HEK293 (cell line): ENCODE measurements at regions not wholly inside any gene's neighbourhood (a gene's known extent, or its start where the extent isn't known, plus 50 kb on each side); places are given as distances from the start of the nearest gene placed in this dataset.

Experiments
- CTCF ChIA-PET: fragments of 350-600 bp; formaldehyde crosslinking; extraction: SDS; loops from one replicate; lab custom pipeline; 2021; ENCODE audit warnings: antibody characterized with exemption; lab: Yijun Ruan, JAX
- POLR2A ChIA-PET: fragments of 300-600 bp; formaldehyde crosslinking; extraction: SDS; loops from one replicate; lab custom pipeline; 2020; ENCODE audit warnings: antibody characterized with exemption, inconsistent platforms; lab: Yijun Ruan, JAX
- H3K27ac ChIP-seq: fragments of 200-500 bp; sonication (Bioruptor generic); 2 replicates; pipeline ENCODE4 v1.5.1; 2014; ENCODE audit warnings: low read depth, low read length, control low read depth, inconsistent platforms; ENCODE audit errors: extremely low read depth
- H3K36me3 ChIP-seq, 2 experiments: fragments of 200-500 bp in 1 of 2; sonication (Bioruptor generic) in 1 of 2; 1 replicate in 1 of 2; 2 replicates in 1 of 2; pipeline ENCODE4 v1.5.1; 2014 to 2017; ENCODE audit warnings: inconsistent platforms in 2 of 2, low read length in 2 of 2; ENCODE audit not compliant: control insufficient read depth in 2 of 2, insufficient read depth in 1 of 2
- H3K4me1 ChIP-seq: fragments of 200-500 bp; sonication (Bioruptor generic); 2 replicates; pipeline ENCODE4 v1.5.1; 2014; ENCODE audit warnings: mild to moderate bottlenecking, low read length, inconsistent platforms; ENCODE audit not compliant: control insufficient read depth, insufficient read depth
- H3K4me3 ChIP-seq: 2 replicates; pipeline ENCODE4 v1.5.1; 2011; ENCODE audit warnings: low read depth, mild to moderate bottlenecking, control low read depth, low read length, moderate library complexity
- H3K9me3 ChIP-seq: fragments of 200-500 bp; sonication (Bioruptor generic); 2 replicates; pipeline ENCODE4 v1.5.1; 2014; ENCODE audit warnings: low read depth, low read length, inconsistent platforms; ENCODE audit not compliant: control insufficient read depth, insufficient read depth
- IKZF3 ChIP-seq: fragments of 450-650 bp; IDR thresholded peaks from 2 replicates; pipeline ENCODE4 v1.5.0; 2018; ENCODE audit warnings: missing biosample characterization, mild to moderate bottlenecking, missing genetic modification characterization, moderate library complexity
- OSR2 ChIP-seq: fragments of 450-650 bp; formaldehyde crosslinking; IDR thresholded peaks from 2 replicates; pipeline ENCODE4 v1.5.1; 2016; ENCODE audit warnings: missing biosample characterization, missing genetic modification characterization
- ZEB2 ChIP-seq: fragments of 450-650 bp; formaldehyde crosslinking; IDR thresholded peaks from 2 replicates; pipeline ENCODE4 v1.5.1; 2016; ENCODE audit warnings: missing biosample characterization, missing genetic modification characterization
- ZNF114 ChIP-seq: fragments of 450-650 bp; formaldehyde crosslinking; IDR thresholded peaks from 2 replicates; pipeline ENCODE4 v1.5.0; 2017; ENCODE audit warnings: missing biosample characterization, missing genetic modification characterization
- ZNF169 ChIP-seq: fragments of 450-650 bp; formaldehyde crosslinking; IDR thresholded peaks from 2 replicates; pipeline ENCODE4 v1.5.1; 2016; ENCODE audit warnings: missing biosample characterization, missing genetic modification characterization
- ZNF184 ChIP-seq: fragments of 450-650 bp; IDR thresholded peaks from 2 replicates; pipeline ENCODE4 v1.5.1; 2018; ENCODE audit warnings: missing biosample characterization, mild to moderate bottlenecking, missing genetic modification characterization
- ZNF223 ChIP-seq: fragments of 450-650 bp; formaldehyde crosslinking; IDR thresholded peaks from 2 replicates; pipeline ENCODE4 v1.5.1; 2016; ENCODE audit warnings: missing biosample characterization, missing genetic modification characterization
- ZNF239 ChIP-seq: fragments of 450-650 bp; formaldehyde crosslinking; IDR thresholded peaks from 2 replicates; pipeline ENCODE4 v1.5.1; 2016; ENCODE audit warnings: missing biosample characterization, missing genetic modification characterization
- ZNF266 ChIP-seq: fragments of 450-650 bp; formaldehyde crosslinking; IDR thresholded peaks from 2 replicates; pipeline ENCODE4 v1.5.1; 2016; ENCODE audit warnings: missing biosample characterization, missing genetic modification characterization, low read depth
- ZNF354C ChIP-seq: fragments of 450-650 bp; formaldehyde crosslinking; IDR thresholded peaks from 2 replicates; pipeline ENCODE4 v1.5.1; 2016; ENCODE audit warnings: missing biosample characterization, missing genetic modification characterization, low read depth, borderline replicate concordance
- ZNF548 ChIP-seq: fragments of 450-650 bp; formaldehyde crosslinking; IDR thresholded peaks from 2 replicates; pipeline ENCODE4 v1.5.1; 2016; ENCODE audit warnings: missing biosample characterization, missing genetic modification characterization
- ZNF555 ChIP-seq: fragments of 450-650 bp; formaldehyde crosslinking; conservative IDR thresholded peaks from 2 replicates; pipeline ENCODE4 v1.5.1; 2017; ENCODE audit warnings: missing biosample characterization, mild to moderate bottlenecking, missing genetic modification characterization, inconsistent platforms
- ZNF621 ChIP-seq: fragments of 450-650 bp; formaldehyde crosslinking; IDR thresholded peaks from 2 replicates; pipeline ENCODE4 v1.5.1; 2017; ENCODE audit warnings: missing biosample characterization, missing genetic modification characterization
- ZNF701 ChIP-seq: fragments of 450-650 bp; formaldehyde crosslinking; IDR thresholded peaks from 2 replicates; pipeline ENCODE4 v1.5.1; 2016; ENCODE audit warnings: missing biosample characterization, missing genetic modification characterization
- TF ChIP-seq, protein P1 (sequence below): fragments of 450-650 bp; formaldehyde crosslinking; IDR thresholded peaks from 2 replicates; pipeline ENCODE4 v1.5.1; 2016; ENCODE audit warnings: missing biosample characterization, missing genetic modification characterization
- TF ChIP-seq, protein P2 (sequence below): fragments of 450-650 bp; formaldehyde crosslinking; IDR thresholded peaks from 2 replicates; pipeline ENCODE4 v1.5.0; 2017; ENCODE audit warnings: missing biosample characterization, missing genetic modification characterization, borderline replicate concordance
- TF ChIP-seq, protein P3 (sequence below): fragments of 450-650 bp; formaldehyde crosslinking; conservative IDR thresholded peaks from 2 replicates; pipeline ENCODE4 v1.5.1; 2016; ENCODE audit warnings: low read depth, missing biosample characterization, missing genetic modification characterization

DNA sequence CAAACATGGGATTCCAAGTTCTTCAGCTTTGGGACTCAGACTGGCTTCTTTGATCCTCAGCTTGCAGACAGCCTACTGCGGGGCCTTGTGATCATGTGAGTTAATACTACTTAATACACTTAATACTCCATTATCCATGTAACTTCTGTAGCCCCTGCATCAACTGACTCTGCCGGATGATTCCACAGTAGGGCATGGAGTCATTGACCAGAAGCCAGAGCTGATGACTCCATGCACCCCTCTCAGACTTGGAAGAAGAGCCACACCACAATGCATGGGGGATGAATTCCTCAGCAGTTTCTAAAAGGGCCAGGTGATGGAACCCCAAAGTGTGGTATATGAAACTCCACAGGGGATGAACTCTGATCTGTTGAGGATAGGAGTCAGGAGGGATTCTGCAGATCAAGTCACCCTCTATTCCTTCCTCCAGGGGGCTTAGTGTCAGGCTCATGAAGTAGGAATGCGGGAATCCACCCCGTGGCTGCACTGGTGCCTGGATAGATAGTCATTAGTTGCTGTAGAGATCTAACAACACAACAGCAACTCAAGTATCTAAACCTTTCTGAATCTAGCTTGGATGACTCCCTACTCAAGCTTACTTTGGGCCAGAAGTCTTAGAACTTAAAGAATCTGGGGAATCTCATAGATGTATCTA lies 70.2 kb downstream of the GPR6 start:
- POLR2A ChIA-PET: no interaction called here
- Histone ChIP-seq H3K4me3 (no peak overlapping the region), H3K27ac (no peak overlapping the region), H3K4me1 (no peaks in the 10 kb centered on the region), H3K36me3 (no peaks in the 10 kb centered on the region), H3K9me3 (no peaks in the 10 kb centered on the region)
- TF ChIP-seq ZNF114 (tag by site-specific recombination) (no peak), OSR2 (tag by site-specific recombination) (no peak), ZNF239 (tag by site-specific recombination) (no peak), ZNF169 (no peak), ZNF548 (tag by site-specific recombination) (no peak), IKZF3 (no peak), ZNF701 (tag by site-specific recombination) (no peak), ZNF184 (tag by site-specific recombination) (no peak), ZNF354C (tag by site-specific recombination) (no peak), ZEB2 (no peak), ZNF266 (tag by site-specific recombination) (no peak), ZNF621 (tag by site-specific recombination) (no peak), ZNF555 (tag by site-specific recombination) (no peak), ZNF223 (no peak)
- TF ChIP-seq, protein P1, sequence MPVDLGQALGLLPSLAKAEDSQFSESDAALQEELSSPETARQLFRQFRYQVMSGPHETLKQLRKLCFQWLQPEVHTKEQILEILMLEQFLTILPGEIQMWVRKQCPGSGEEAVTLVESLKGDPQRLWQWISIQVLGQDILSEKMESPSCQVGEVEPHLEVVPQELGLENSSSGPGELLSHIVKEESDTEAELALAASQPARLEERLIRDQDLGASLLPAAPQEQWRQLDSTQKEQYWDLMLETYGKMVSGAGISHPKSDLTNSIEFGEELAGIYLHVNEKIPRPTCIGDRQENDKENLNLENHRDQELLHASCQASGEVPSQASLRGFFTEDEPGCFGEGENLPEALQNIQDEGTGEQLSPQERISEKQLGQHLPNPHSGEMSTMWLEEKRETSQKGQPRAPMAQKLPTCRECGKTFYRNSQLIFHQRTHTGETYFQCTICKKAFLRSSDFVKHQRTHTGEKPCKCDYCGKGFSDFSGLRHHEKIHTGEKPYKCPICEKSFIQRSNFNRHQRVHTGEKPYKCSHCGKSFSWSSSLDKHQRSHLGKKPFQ (tag by site-specific recombination): no peak
- TF ChIP-seq, protein P2, sequence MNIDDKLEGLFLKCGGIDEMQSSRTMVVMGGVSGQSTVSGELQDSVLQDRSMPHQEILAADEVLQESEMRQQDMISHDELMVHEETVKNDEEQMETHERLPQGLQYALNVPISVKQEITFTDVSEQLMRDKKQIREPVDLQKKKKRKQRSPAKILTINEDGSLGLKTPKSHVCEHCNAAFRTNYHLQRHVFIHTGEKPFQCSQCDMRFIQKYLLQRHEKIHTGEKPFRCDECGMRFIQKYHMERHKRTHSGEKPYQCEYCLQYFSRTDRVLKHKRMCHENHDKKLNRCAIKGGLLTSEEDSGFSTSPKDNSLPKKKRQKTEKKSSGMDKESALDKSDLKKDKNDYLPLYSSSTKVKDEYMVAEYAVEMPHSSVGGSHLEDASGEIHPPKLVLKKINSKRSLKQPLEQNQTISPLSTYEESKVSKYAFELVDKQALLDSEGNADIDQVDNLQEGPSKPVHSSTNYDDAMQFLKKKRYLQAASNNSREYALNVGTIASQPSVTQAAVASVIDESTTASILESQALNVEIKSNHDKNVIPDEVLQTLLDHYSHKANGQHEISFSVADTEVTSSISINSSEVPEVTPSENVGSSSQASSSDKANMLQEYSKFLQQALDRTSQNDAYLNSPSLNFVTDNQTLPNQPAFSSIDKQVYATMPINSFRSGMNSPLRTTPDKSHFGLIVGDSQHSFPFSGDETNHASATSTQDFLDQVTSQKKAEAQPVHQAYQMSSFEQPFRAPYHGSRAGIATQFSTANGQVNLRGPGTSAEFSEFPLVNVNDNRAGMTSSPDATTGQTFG (tag by site-specific recombination): no peak
- TF ChIP-seq, protein P3, sequence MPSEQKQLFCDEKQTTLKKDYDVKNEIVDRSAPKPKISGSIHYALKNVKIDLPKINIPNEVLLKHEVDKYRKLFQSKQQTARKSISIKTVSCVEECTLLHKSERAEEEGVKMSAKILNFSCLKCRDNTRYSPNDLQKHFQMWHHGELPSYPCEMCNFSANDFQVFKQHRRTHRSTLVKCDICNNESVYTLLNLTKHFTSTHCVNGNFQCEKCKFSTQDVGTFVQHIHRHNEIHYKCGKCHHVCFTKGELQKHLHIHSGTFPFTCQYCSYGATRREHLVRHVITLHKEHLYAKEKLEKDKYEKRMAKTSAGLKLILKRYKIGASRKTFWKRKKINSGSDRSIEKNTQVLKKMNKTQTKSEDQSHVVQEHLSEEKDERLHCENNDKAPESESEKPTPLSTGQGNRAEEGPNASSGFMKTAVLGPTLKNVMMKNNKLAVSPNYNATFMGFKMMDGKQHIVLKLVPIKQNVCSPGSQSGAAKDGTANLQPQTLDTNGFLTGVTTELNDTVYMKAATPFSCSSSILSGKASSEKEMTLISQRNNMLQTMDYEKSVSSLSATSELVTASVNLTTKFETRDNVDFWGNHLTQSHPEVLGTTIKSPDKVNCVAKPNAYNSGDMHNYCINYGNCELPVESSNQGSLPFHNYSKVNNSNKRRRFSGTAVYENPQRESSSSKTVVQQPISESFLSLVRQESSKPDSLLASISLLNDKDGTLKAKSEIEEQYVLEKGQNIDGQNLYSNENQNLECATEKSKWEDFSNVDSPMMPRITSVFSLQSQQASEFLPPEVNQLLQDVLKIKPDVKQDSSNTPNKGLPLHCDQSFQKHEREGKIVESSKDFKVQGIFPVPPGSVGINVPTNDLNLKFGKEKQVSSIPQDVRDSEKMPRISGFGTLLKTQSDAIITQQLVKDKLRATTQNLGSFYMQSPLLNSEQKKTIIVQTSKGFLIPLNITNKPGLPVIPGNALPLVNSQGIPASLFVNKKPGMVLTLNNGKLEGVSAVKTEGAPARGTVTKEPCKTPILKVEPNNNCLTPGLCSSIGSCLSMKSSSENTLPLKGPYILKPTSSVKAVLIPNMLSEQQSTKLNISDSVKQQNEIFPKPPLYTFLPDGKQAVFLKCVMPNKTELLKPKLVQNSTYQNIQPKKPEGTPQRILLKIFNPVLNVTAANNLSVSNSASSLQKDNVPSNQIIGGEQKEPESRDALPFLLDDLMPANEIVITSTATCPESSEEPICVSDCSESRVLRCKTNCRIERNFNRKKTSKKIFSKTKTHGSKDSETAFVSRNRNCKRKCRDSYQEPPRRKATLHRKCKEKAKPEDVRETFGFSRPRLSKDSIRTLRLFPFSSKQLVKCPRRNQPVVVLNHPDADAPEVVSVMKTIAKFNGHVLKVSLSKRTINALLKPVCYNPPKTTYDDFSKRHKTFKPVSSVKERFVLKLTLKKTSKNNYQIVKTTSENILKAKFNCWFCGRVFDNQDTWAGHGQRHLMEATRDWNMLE: no peak
- CTCF ChIA-PET: interaction anchor here (0.6 to 4.2 kb wide), 6 partner anchors 9 to 343 kb away, joined by 3 to 41 read pairs (median 5); no protein-coding TSS in a partner anchor
